ENCODE measurements at regions not wholly inside any gene's neighbourhood (a gene's known extent, or its start where the extent isn't known, plus 50 kb on each side); places are given as distances from the start of the nearest gene placed in this dataset.

GRCh38 chr7:31439165-31439564, 74.7 kb upstream of the ITPRID1 start:
- CTCF ChIA-PET, result no interaction called here
- BruUV-seq (replicated peaks), result no TSS peak
- peaks cover 13% of the 10 kb centered on the region for H3K4me1 Mint-ChIP-seq (ENCODE audit: low read depth, unreplicated experiment)

GRCh38 chr7:31440511-31440910, 73.4 kb upstream of the ITPRID1 start:
- Histone ChIP-seq H3K4me1 (peaks cover 9% of the 10 kb centered on the region), H3K36me3 (ENCODE audit: control insufficient read depth, insufficient read depth, low read length) (no peaks in the 10 kb centered on the region), H3K4me3 (ENCODE audit: low read depth, low read length) (no peak overlapping the region), H3K27me3 (replicated peaks; ENCODE audit: control insufficient read depth, insufficient read depth, low read length) (no peaks in the 10 kb centered on the region), H3K9me3 (no peaks in the 10 kb centered on the region)
- H3K9me3 Mint-ChIP-seq (ENCODE audit: unreplicated experiment), result peaks cover 7% of the 10 kb centered on the region
- DNase-seq, result no peak
- no TSS peak for BruUV-seq (replicated peaks)
- no peaks in the 10 kb centered on the region for H3K27me3 Mint-ChIP-seq (ENCODE audit: insufficient read depth, unreplicated experiment)
- peaks cover 22% of the 10 kb centered on the region for H3K4me1 Mint-ChIP-seq (ENCODE audit: low read depth, unreplicated experiment)
- H3K4me3 Mint-ChIP-seq (ENCODE audit: unreplicated experiment), result no peak overlapping the region
- H3K27ac Mint-ChIP-seq (ENCODE audit: unreplicated experiment), result no peak overlapping the region
- H3K36me3 Mint-ChIP-seq (ENCODE audit: insufficient read depth, unreplicated experiment), result no peaks in the 10 kb centered on the region
- CTCF ChIA-PET, result no interaction called here
- POLR2A ChIA-PET, result no interaction called here
- TF ChIP-seq, protein P1, sequence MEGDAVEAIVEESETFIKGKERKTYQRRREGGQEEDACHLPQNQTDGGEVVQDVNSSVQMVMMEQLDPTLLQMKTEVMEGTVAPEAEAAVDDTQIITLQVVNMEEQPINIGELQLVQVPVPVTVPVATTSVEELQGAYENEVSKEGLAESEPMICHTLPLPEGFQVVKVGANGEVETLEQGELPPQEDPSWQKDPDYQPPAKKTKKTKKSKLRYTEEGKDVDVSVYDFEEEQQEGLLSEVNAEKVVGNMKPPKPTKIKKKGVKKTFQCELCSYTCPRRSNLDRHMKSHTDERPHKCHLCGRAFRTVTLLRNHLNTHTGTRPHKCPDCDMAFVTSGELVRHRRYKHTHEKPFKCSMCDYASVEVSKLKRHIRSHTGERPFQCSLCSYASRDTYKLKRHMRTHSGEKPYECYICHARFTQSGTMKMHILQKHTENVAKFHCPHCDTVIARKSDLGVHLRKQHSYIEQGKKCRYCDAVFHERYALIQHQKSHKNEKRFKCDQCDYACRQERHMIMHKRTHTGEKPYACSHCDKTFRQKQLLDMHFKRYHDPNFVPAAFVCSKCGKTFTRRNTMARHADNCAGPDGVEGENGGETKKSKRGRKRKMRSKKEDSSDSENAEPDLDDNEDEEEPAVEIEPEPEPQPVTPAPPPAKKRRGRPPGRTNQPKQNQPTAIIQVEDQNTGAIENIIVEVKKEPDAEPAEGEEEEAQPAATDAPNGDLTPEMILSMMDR (IDR thresholded peaks at IDR 0.05; ENCODE audit: insufficient read depth in 1 of 2, low read depth in 1 of 2, low read length in 1 of 2, severe bottlenecking in 1 of 2, unreplicated experiment in 1 of 2), result no peak
- intact Hi-C loops (cut with micrococcal nuclease; ENCODE audit: unreplicated experiment), result loop anchor here (5.0 to 10.0 kb wide), 2 partner anchors 248 to 306 kb away; no protein-coding TSS in a partner anchor

More at GRCh38 chr7:31439165-31439564, 74.7 kb upstream of the ITPRID1 start:
- Histone ChIP-seq H3K36me3 (ENCODE audit: control insufficient read depth, insufficient read depth, low read length) (no peaks in the 10 kb centered on the region), H3K4me1 (peaks cover 9% of the 10 kb centered on the region), H3K27me3 (replicated peaks; ENCODE audit: control insufficient read depth, insufficient read depth, low read length) (no peaks in the 10 kb centered on the region), H3K9me3 (no peaks in the 10 kb centered on the region), H3K4me3 (ENCODE audit: low read depth, low read length) (no peak overlapping the region)
- Mint-ChIP-seq H3K9me3 (ENCODE audit: unreplicated experiment) (peaks cover 15% of the 10 kb centered on the region), H3K4me3 (ENCODE audit: unreplicated experiment) (no peak overlapping the region), H3K27ac (ENCODE audit: unreplicated experiment) (no peak overlapping the region), H3K36me3 (ENCODE audit: insufficient read depth, unreplicated experiment) (no peaks in the 10 kb centered on the region), H3K27me3 (ENCODE audit: insufficient read depth, unreplicated experiment) (peaks cover 3% of the 10 kb centered on the region)
- POLR2A ChIA-PET, result no interaction called here
- TF ChIP-seq, protein P1 (IDR thresholded peaks at IDR 0.05; ENCODE audit: insufficient read depth in 1 of 2, low read depth in 1 of 2, low read length in 1 of 2, severe bottlenecking in 1 of 2, unreplicated experiment in 1 of 2), result no peak
- DNase-seq, result no peak
- intact Hi-C loops (cut with micrococcal nuclease; ENCODE audit: unreplicated experiment), result no loop called here

- no peaks in the 10 kb centered on the region for H3K36me3 Mint-ChIP-seq (ENCODE audit: insufficient read depth, unreplicated experiment)
- no TSS peak for BruUV-seq (replicated peaks)
- CTCF ChIA-PET, result interaction anchor here (0.8 to 1.7 kb wide), 8 partner anchors 15 to 308 kb away, joined by 3 to 34 read pairs (median 6); no protein-coding TSS in a partner anchor
- 0 out of 2 replicates have a peak, but pooled peaks cover under 1% of the 10 kb centered on the region for H3K9me3 ChIP-seq
- POLR2A ChIA-PET, result no interaction called here
- H3K4me1 ChIP-seq, result peaks cover 9% of the 10 kb centered on the region
- peaks cover 29% of the 10 kb centered on the region for H3K4me1 Mint-ChIP-seq (ENCODE audit: low read depth, unreplicated experiment)
- H3K27me3 ChIP-seq (replicated peaks; ENCODE audit: control insufficient read depth, insufficient read depth, low read length), result no peaks in the 10 kb centered on the region
- intact Hi-C loops (cut with micrococcal nuclease; ENCODE audit: unreplicated experiment), result loop anchor here (1.0 to 10.0 kb wide), 7 partner anchors 46 to 308 kb away; no protein-coding TSS in a partner anchor
- no peaks in the 10 kb centered on the region for H3K9me3 Mint-ChIP-seq (ENCODE audit: unreplicated experiment)
- H3K27ac Mint-ChIP-seq (ENCODE audit: unreplicated experiment), result no peak overlapping the region
- no peaks in the 10 kb centered on the region for H3K27me3 Mint-ChIP-seq (ENCODE audit: insufficient read depth, unreplicated experiment)
- TF ChIP-seq, protein P1 (IDR thresholded peaks at IDR 0.05; ENCODE audit: insufficient read depth in 1 of 2, low read depth in 1 of 2, low read length in 1 of 2, severe bottlenecking in 1 of 2, unreplicated experiment in 1 of 2), result no peak
- DNase-seq, result no peak
- H3K36me3 ChIP-seq (ENCODE audit: control insufficient read depth, insufficient read depth, low read length), result no peaks in the 10 kb centered on the region
- no peak overlapping the region for H3K4me3 ChIP-seq (ENCODE audit: low read depth, low read length)
- H3K4me3 Mint-ChIP-seq (ENCODE audit: unreplicated experiment), result no peak overlapping the region
Observed at GRCh38 chr7:31442626-31443025, 71.3 kb upstream of the ITPRID1 start.
